Astrocyte of the cerebellum (primary cell): ENCODE measurements at regions not wholly inside any gene's neighbourhood (a gene's known extent, or its start where the extent isn't known, plus 50 kb on each side); places are given as distances from the start of the nearest gene placed in this dataset.

Experiments
- DNase-seq: peaks from one replicate; pipeline ENCODE4 v3.0.0-alpha.2; 2011; ENCODE audit warnings: low read depth
- H3K4me3 ChIP-seq: 2 replicates; pipeline ENCODE4 v1.5.1; 2011; ENCODE audit warnings: mild to moderate bottlenecking, low read depth, low read length, moderate library complexity
- CTCF ChIP-seq: IDR thresholded peaks from 2 replicates; pipeline ENCODE4 v1.5.1; 2012; ENCODE audit warnings: low read length, low read depth, moderate library complexity, mild to moderate bottlenecking; ENCODE audit errors: missing control alignments
- in situ Hi-C: cut with HindIII; loops from 2 replicates; pipeline ENCODE4 v1.10.0; 2017; ENCODE audit warnings: low sequenced_read_pairs

- TF ChIP-seq CTCF, result no peak
- in situ Hi-C loops, result no loop called here
- no peak overlapping the region for H3K4me3 ChIP-seq
- no peak for DNase-seq
Observed at GRCh38 chr17:55668312-55668920, 54.2 kb downstream of the TMEM100 start.

DNA sequence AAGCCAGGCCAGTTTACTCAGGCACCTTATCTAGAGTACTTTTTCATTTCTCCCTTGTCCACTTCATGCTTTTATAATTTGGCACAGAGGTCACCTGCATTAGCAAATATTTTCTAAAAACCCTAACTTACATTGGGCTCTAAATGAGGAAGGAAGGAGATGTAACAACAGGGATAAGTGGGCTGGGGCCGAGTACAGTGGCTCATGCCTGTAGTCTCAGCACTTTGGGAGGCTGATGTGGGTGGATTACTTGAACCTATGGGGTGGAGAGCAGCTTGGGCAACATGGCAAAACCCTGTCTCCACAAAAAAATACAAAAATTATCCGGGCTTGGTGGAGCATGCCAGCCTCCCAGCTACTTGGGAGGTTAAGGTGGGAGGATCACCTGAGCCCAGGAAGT lies 55.9 kb downstream of the TMEM100 start:
- in situ Hi-C loops, result no loop called here

DNA sequence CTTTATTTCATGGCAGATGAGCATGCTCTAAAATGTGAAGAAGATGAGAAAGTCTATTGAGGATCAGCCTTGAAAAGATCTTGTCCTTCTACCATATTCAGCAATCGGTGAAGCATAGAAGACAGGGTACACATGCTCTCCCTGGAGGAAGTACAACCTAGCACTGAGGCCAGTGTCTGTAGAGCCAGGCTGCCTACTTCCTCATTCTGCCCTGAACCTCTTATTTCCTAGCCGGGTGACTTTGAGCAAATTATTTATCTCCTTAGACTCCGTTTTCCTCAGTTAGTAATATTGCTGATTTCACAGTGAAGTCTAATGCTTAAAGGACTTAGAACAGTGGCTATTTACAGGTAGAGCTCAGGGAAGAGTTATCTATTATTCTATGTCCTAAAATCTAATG lies 58.4 kb downstream of the TMEM100 start:
- no peak overlapping the region for H3K4me3 ChIP-seq
- TF ChIP-seq CTCF, result no peak
- DNase-seq, result no peak
- in situ Hi-C loops, result no loop called here

More for the DNA sequence above, 55.9 kb downstream of the TMEM100 start:
- no peak for DNase-seq
- no peak overlapping the region for H3K4me3 ChIP-seq
- TF ChIP-seq CTCF, result no peak

DNA sequence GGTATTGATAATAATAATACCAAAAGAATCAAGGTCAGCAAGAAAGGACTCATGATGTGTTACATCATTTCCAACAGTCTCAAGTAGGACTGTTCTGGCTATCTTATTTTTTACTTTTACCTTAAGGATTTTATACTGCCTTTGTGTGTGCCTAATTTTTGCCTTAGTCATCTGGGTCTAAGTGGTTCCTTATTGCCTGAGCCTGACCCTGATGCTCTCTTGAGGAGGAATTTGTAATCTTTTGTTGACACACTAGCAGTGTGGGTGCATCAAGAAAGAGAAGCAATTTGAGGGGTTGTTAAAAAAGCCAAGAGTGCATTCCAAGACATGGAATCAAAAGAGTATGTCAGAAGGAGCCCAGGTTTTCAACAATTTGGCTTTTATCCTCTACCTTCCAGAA lies 59.3 kb downstream of the TMEM100 start:
- in situ Hi-C loops, result no loop called here
- no peak for TF ChIP-seq CTCF

DNA sequence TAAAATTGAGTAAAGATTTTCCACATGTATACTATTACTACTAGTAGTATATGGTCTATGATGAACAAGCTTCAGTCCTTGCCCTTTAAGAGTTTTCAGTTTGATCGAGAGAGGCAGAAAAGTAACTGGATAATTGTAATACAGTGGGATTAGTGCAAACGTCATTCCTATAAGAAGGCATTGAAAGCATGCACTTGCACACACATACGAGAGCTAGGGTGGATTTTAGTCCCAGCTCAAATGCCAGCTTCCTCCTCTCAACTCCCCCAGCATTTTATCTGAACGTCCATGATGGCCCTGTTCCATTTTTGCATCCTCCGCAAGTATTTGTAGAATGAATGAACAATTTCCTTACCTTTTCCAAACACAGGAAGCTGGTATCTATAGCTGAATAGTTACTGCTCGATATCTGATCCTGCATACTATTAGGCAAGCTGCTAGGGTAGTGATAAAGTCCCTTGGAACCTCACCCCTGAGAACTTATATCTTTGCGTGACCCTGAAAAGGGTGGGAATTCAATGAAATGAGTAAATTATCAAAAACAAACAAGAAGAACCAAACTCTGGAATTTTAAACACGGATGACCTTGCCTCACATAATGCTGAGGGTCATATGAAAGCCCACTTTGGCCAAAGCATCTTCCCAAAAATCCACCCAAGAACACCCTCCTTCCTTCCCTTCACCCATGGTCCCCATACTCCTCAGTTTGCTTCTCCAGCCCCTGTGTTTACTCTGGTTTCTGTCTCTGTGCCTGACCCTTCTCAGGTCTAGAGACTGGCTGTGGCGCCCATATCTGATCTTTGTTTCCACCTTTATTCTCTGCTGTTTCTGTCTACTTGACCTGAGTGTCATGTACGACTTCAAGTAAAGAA lies 60.5 kb downstream of the TMEM100 start:
- DNase-seq, result no peak
- in situ Hi-C loops, result no loop called here
- H3K4me3 ChIP-seq, result no peak overlapping the region
- TF ChIP-seq CTCF, result no peak

More for the DNA sequence above, 59.3 kb downstream of the TMEM100 start:
- DNase-seq, result no peak
- H3K4me3 ChIP-seq, result no peak overlapping the region

DNA sequence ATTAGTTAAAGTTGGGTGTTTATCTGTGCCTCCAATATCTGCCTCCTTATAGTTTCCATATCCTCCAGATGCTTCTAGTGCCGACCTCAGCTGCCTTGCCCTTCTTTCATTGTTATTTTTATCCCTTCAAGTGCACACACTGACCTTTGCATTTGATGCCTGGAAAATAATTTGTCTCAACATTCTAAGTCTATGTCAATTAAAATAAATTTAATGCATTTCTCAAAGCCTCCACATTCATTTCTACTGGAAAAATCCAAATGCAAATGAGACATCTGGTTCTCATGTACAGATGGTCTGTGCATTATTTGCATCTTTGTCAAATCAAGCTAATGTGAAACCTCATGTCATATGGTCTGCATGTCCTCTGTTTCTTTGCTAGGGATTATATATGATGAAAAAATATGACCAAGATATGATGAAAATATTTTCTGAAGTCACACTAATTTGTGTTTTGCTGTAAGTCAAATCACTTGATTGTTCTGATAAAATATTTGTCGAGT lies 61.4 kb downstream of the TMEM100 start:
- no peak for DNase-seq
- in situ Hi-C loops, result no loop called here
- no peak for TF ChIP-seq CTCF

More for the DNA sequence above, 61.4 kb downstream of the TMEM100 start:
- H3K4me3 ChIP-seq, result no peak overlapping the region
